ENCODE measurements at regions not wholly inside any gene's neighbourhood (a gene's known extent, or its start where the extent isn't known, plus 50 kb on each side); places are given as distances from the start of the nearest gene placed in this dataset.

DNA sequence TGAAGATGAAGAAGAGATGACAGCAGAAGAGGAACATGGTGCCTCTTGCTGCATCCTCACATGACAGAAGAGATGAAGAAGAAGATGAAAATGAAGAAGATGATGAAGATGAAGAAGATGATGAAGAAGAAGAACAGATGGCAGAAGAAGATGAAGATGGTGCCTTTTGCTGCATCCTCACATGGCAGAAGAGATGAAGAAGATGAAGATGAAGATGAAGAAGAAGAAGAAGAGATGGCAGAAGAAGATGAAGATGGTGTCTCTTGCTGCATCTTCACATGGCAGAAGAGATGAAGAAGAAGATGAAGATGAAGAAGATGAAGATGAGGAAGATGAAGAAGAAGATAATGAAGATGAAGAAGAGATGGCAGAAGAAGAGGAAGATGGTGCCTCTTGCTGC, 63.7 kb upstream of the HPF1 start:
- Mint-ChIP-seq H3K4me3 (no peak overlapping the region), H3K9me3 (no peaks in the 10 kb centered on the region), H3K4me1 (ENCODE audit: low read depth) (peaks cover 7% of the 10 kb centered on the region), H3K36me3 (ENCODE audit: insufficient read depth in 2 of 2) (no peaks in the 10 kb centered on the region), H3K27ac (no peak overlapping the region), H3K27me3 (ENCODE audit: low read depth) (peaks cover 10% of the 10 kb centered on the region)
- ATAC-seq (replicated peaks in 1 of 2) (no peak), DNase-seq (no peak)

GRCh38 chr4:169818063-169818679, 60.4 kb upstream of the HPF1 start:
- no peak for DNase-seq
- H3K4me1 Mint-ChIP-seq (ENCODE audit: low read depth), result peaks cover 7% of the 10 kb centered on the region
- no peaks in the 10 kb centered on the region for H3K36me3 Mint-ChIP-seq (ENCODE audit: insufficient read depth in 2 of 2)
- H3K4me3 Mint-ChIP-seq, result no peak overlapping the region
- H3K27me3 Mint-ChIP-seq (ENCODE audit: low read depth), result peaks cover 17% of the 10 kb centered on the region
- H3K27ac Mint-ChIP-seq, result no peak overlapping the region
- no peak for ATAC-seq (replicated peaks in 1 of 2)
- no peaks in the 10 kb centered on the region for H3K9me3 Mint-ChIP-seq

DNA sequence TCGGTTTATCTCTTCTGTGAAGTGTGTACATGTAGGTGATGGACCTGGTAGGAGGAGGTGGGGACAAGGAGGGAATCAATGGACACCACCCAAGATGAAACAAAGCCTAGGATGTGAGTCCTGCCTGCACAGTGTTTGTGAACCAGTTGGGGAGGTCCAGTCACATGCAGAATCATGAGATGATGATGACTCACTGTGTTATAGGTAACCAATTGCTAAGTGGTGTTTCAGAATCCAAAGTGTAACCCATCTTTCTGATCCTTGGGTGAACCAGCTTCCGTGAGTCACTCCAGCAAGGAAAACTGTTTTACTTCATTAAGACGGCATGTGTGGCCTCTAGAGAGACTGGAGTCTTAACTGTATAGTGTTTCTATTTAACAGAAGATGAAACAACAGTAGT, 57.9 kb upstream of the HPF1 start:
- Mint-ChIP-seq H3K27ac (no peak overlapping the region), H3K4me1 (ENCODE audit: low read depth) (peaks cover 7% of the 10 kb centered on the region), H3K4me3 (no peak overlapping the region), H3K9me3 (no peaks in the 10 kb centered on the region), H3K27me3 (ENCODE audit: low read depth) (peaks cover 17% of the 10 kb centered on the region), H3K36me3 (ENCODE audit: insufficient read depth in 2 of 2) (no peaks in the 10 kb centered on the region)
- ATAC-seq (replicated peaks in 1 of 2) (peak in 1 of 2 donors; percentile 30), DNase-seq (no peak)

GRCh38 chr4:169811476-169811875, 53.7 kb upstream of the HPF1 start:
- DNase-seq (no peak), ATAC-seq (replicated peaks in 1 of 2) (no peak)
- Mint-ChIP-seq H3K4me3 (no peak overlapping the region), H3K27ac (no peak overlapping the region), H3K9me3 (no peaks in the 10 kb centered on the region), H3K4me1 (ENCODE audit: low read depth) (no peaks in the 10 kb centered on the region), H3K36me3 (ENCODE audit: insufficient read depth in 2 of 2) (no peaks in the 10 kb centered on the region), H3K27me3 (ENCODE audit: low read depth) (peaks cover 8% of the 10 kb centered on the region)

GRCh38 chr4:169810325-169811323, 52.9 kb upstream of the HPF1 start:
- Mint-ChIP-seq H3K9me3 (no peaks in the 10 kb centered on the region), H3K27ac (no peak overlapping the region), H3K4me1 (ENCODE audit: low read depth) (no peaks in the 10 kb centered on the region), H3K27me3 (ENCODE audit: low read depth) (no peaks in the 10 kb centered on the region), H3K4me3 (no peak overlapping the region), H3K36me3 (ENCODE audit: insufficient read depth in 2 of 2) (no peaks in the 10 kb centered on the region)
- peak in 1 of 2 donors; percentile 50 for ATAC-seq (replicated peaks in 1 of 2)
- DNase-seq, result peak; percentile 6 to 37

- no peak overlapping the region for H3K27ac Mint-ChIP-seq
- ATAC-seq (replicated peaks in 1 of 2) (no peak), DNase-seq (no peak)
- H3K36me3 Mint-ChIP-seq (ENCODE audit: insufficient read depth in 2 of 2), result no peaks in the 10 kb centered on the region
- no peaks in the 10 kb centered on the region for H3K4me1 Mint-ChIP-seq (ENCODE audit: low read depth)
- no peak overlapping the region for H3K4me3 Mint-ChIP-seq
- no peaks in the 10 kb centered on the region for H3K9me3 Mint-ChIP-seq
- H3K27me3 Mint-ChIP-seq (ENCODE audit: low read depth), result peaks cover 6% of the 10 kb centered on the region
Observed at GRCh38 chr4:169807934-169808509, 50.3 kb upstream of the HPF1 start.

All from activated T-cell treated with anti-CD3 and anti-CD28 coated beads, Interleukin-2, amount 50 U/mL, for 72 hours (primary cell).